Neural progenitor cell (in vitro differentiated cells): ENCODE measurements at regions not wholly inside any gene's neighbourhood (a gene's known extent, or its start where the extent isn't known, plus 50 kb on each side); places are given as distances from the start of the nearest gene placed in this dataset.

Experiments
- CTCF ChIP-seq: fragments of 200-600 bp; sonication (generic); IDR thresholded peaks from 2 replicates; pipeline ENCODE4 v1.5.1; 2017; ENCODE audit warnings: antibody characterized with exemption, mild to moderate bottlenecking
- EZH2phosphoT487 ChIP-seq: fragments of 200-600 bp; sonication (generic); IDR thresholded peaks from 2 replicates; pipeline ENCODE4 v1.6.1; 2017; ENCODE audit warnings: antibody characterized with exemption

GRCh38 chr18:78730546-78730945 lies 249.1 kb upstream of the SALL3 start:
- no peak for TF ChIP-seq EZH2phosphoT487
- no peak for TF ChIP-seq CTCF
